Effector CD8-positive, alpha-beta T cell (primary cell): ENCODE measurements at regions not wholly inside any gene's neighbourhood (a gene's known extent, or its start where the extent isn't known, plus 50 kb on each side); places are given as distances from the start of the nearest gene placed in this dataset.

ENCODE experiments used
- DNase-seq: peaks from one replicate; lab custom pipeline; 2025; lab: John Stamatoyannopoulos, UW

GRCh38 chr2:9156483-9156882 is 50.1 kb upstream of the ASAP2 start:
- no peak for DNase-seq

- no peak for DNase-seq
Measured at GRCh38 chr2:9154061-9154460, 52.6 kb upstream of the ASAP2 start.

GRCh38 chr2:9153643-9153980 is 53.0 kb upstream of the ASAP2 start:
- DNase-seq, result no peak

- no peak for DNase-seq
Measured at GRCh38 chr2:9152975-9153642, 53.5 kb upstream of the ASAP2 start.

- DNase-seq, result no peak
Measured at GRCh38 chr2:9150906-9151305, 55.7 kb upstream of the ASAP2 start.

- no peak for DNase-seq
Measured at GRCh38 chr2:9150568-9150900, 56.1 kb upstream of the ASAP2 start.

GRCh38 chr2:9149726-9150567 is 56.7 kb upstream of the ASAP2 start:
- DNase-seq, result no peak

GRCh38 chr2:9149388-9149660 is 57.3 kb upstream of the ASAP2 start:
- no peak for DNase-seq

- no peak for DNase-seq
Measured at GRCh38 chr2:9146646-9147045, 60.0 kb upstream of the ASAP2 start.

- DNase-seq, result no peak
Measured at GRCh38 chr2:9145752-9146430, 60.7 kb upstream of the ASAP2 start.

GRCh38 chr2:9145109-9145751 is 61.4 kb upstream of the ASAP2 start:
- DNase-seq, result no peak

GRCh38 chr2:9144617-9145016 is 62.0 kb upstream of the ASAP2 start:
- no peak for DNase-seq

GRCh38 chr2:9144046-9144445 is 62.6 kb upstream of the ASAP2 start:
- no peak for DNase-seq

- DNase-seq, result no peak
Measured at GRCh38 chr2:9143264-9143815, 63.3 kb upstream of the ASAP2 start.

- peak; percentile 59 for DNase-seq
Measured at GRCh38 chr2:9142551-9143263, 63.9 kb upstream of the ASAP2 start.

GRCh38 chr2:9141706-9142460 is 64.7 kb upstream of the ASAP2 start:
- no peak for DNase-seq

GRCh38 chr2:9141091-9141667 is 65.4 kb upstream of the ASAP2 start:
- DNase-seq, result no peak

GRCh38 chr2:9140645-9141044 is 66.0 kb upstream of the ASAP2 start:
- no peak for DNase-seq

GRCh38 chr2:9139491-9140443 is 66.8 kb upstream of the ASAP2 start:
- peak; percentile 5 for DNase-seq
